H9 (cell line): ENCODE measurements at regions not wholly inside any gene's neighbourhood (a gene's known extent, or its start where the extent isn't known, plus 50 kb on each side); places are given as distances from the start of the nearest gene placed in this dataset.

Experiments
- DNase-seq: peaks from one replicate; pipeline ENCODE4 v3.0.0-alpha.2; 2017
- H2AFZ ChIP-seq: one replicate; pipeline ENCODE4 v1.6.1; 2013; ENCODE audit warnings: mild to moderate bottlenecking, low read length, control low read depth, moderate library complexity
- H2AK5ac ChIP-seq: 2 replicates; pipeline ENCODE4 v1.6.1; 2013; ENCODE audit warnings: low read length, control low read depth, mixed read lengths; ENCODE audit not compliant: insufficient read length
- H2BK120ac ChIP-seq: one replicate; pipeline ENCODE4 v1.6.1; 2013; ENCODE audit warnings: low read depth, mild to moderate bottlenecking, low read length, control low read depth, inconsistent platforms; ENCODE audit not compliant: poor library complexity, severe bottlenecking
- H2BK12ac ChIP-seq: 2 replicates; pipeline ENCODE4 v1.6.1; 2013; ENCODE audit warnings: low read length, control low read depth, mixed read lengths, low read depth; ENCODE audit not compliant: insufficient read length
- H2BK15ac ChIP-seq: 2 replicates; pipeline ENCODE4 v1.6.1; 2013; ENCODE audit warnings: low read depth, low read length, control low read depth
- H2BK20ac ChIP-seq: one replicate; pipeline ENCODE4 v1.6.1; 2013; ENCODE audit warnings: low read depth, mild to moderate bottlenecking, low read length, control low read depth, inconsistent platforms; ENCODE audit not compliant: poor library complexity, severe bottlenecking
- H2BK5ac ChIP-seq: 2 replicates; pipeline ENCODE4 v1.6.1; 2013; ENCODE audit warnings: low read length, control low read depth, mixed read lengths; ENCODE audit not compliant: insufficient read length
- H3K14ac ChIP-seq: 2 replicates; pipeline ENCODE4 v1.6.1; 2013; ENCODE audit warnings: low read length, control low read depth; ENCODE audit not compliant: insufficient read depth
- H3K18ac ChIP-seq: 2 replicates; pipeline ENCODE4 v1.6.1; 2013; ENCODE audit warnings: low read depth, mild to moderate bottlenecking, mixed read lengths, low read length, control low read depth; ENCODE audit not compliant: insufficient read length
- H3K23ac ChIP-seq: 2 replicates; pipeline ENCODE4 v1.6.1; 2013; ENCODE audit warnings: low read length, control low read depth, mixed read lengths, low read depth; ENCODE audit not compliant: insufficient read length
- H3K23me2 ChIP-seq: 2 replicates; pipeline ENCODE4 v1.6.1; 2013; ENCODE audit warnings: low read depth, mild to moderate bottlenecking, mixed read lengths, low read length, control low read depth; ENCODE audit not compliant: insufficient read length, poor library complexity, severe bottlenecking
- H3K27ac ChIP-seq: 2 replicates; pipeline ENCODE4 v1.5.1; 2013; ENCODE audit warnings: low read length, control low read depth, mixed read lengths, low read depth; ENCODE audit not compliant: insufficient read length
- H3K27me3 ChIP-seq: 2 replicates; pipeline ENCODE4 v1.6.1; 2013; ENCODE audit warnings: low read length, control low read depth, inconsistent platforms; ENCODE audit not compliant: insufficient read depth
- H3K4ac ChIP-seq: 2 replicates; pipeline ENCODE4 v1.6.1; 2013; ENCODE audit warnings: low read depth, mild to moderate bottlenecking, control low read depth, inconsistent platforms, low read length, moderate library complexity
- H3K4me1 ChIP-seq: 2 replicates; pipeline ENCODE4 v1.6.1; 2013; ENCODE audit warnings: low read length, control low read depth, inconsistent platforms; ENCODE audit not compliant: insufficient read depth
- H3K4me2 ChIP-seq: 2 replicates; pipeline ENCODE4 v1.6.1; 2013; ENCODE audit warnings: low read length, control low read depth, mixed read lengths; ENCODE audit not compliant: insufficient read length, insufficient read depth
- H3K56ac ChIP-seq: 2 replicates; pipeline ENCODE4 v1.6.1; 2013; ENCODE audit warnings: low read depth, mild to moderate bottlenecking, mixed read lengths, low read length, control low read depth; ENCODE audit not compliant: insufficient read length
- H3K79me1 ChIP-seq: 2 replicates; pipeline ENCODE4 v1.6.1; 2013; ENCODE audit warnings: low read depth, mild to moderate bottlenecking, moderate library complexity, low read length, control low read depth, inconsistent platforms; ENCODE audit not compliant: insufficient read depth, poor library complexity, severe bottlenecking
- H3K79me2 ChIP-seq: 2 replicates; pipeline ENCODE4 v1.6.1; 2013; ENCODE audit warnings: low read length, control low read depth, inconsistent platforms; ENCODE audit not compliant: insufficient read depth
- H3K9ac ChIP-seq: 2 replicates; pipeline ENCODE4 v1.6.1; 2013; ENCODE audit warnings: low read length, control low read depth, mixed read lengths; ENCODE audit not compliant: insufficient read length; ENCODE audit errors: extremely low read depth
- H3K9me3 ChIP-seq: one replicate; pipeline ENCODE4 v1.6.1; 2013; ENCODE audit warnings: low read depth, low read length, inconsistent platforms; ENCODE audit not compliant: control insufficient read depth
- H3T11ph ChIP-seq: one replicate; pipeline ENCODE4 v1.6.1; 2013; ENCODE audit warnings: mild to moderate bottlenecking, low read length, control low read depth, inconsistent platforms
- H4K20me1 ChIP-seq: one replicate; pipeline ENCODE4 v1.6.1; 2013; ENCODE audit not compliant: control insufficient read depth, insufficient read length, insufficient read depth
- H4K5ac ChIP-seq: 2 replicates; pipeline ENCODE4 v1.6.1; 2013; ENCODE audit warnings: low read depth, mild to moderate bottlenecking, mixed read lengths, low read length, control low read depth; ENCODE audit not compliant: insufficient read length
- H4K8ac ChIP-seq: replicated peaks from 2 replicates; pipeline ENCODE4 v1.6.1; 2013; ENCODE audit warnings: low read length, control low read depth, mixed read lengths, low read depth; ENCODE audit not compliant: insufficient read length
- H4K91ac ChIP-seq: 2 replicates; pipeline ENCODE4 v1.6.1; 2013; ENCODE audit warnings: low read depth, mild to moderate bottlenecking, moderate library complexity, mixed read lengths, low read length, control low read depth; ENCODE audit not compliant: insufficient read length
- H3K27ac Mint-ChIP-seq, 3 experiments: 2 replicates in 2 of 3; 3 replicates in 1 of 3; pipeline ENCODE4 v1.8.0; 2020 to 2021; ENCODE audit warnings: mixed read lengths in 3 of 3, mild to moderate bottlenecking in 1 of 3, moderate library complexity in 1 of 3
- H3K27me3 Mint-ChIP-seq: 2 replicates; pipeline ENCODE4 v1.8.0; 2021; ENCODE audit warnings: low read depth, mild to moderate bottlenecking, moderate library complexity, mixed read lengths
- H3K36me3 Mint-ChIP-seq, 3 experiments: 2 replicates in 2 of 3; 3 replicates in 1 of 3; pipeline ENCODE4 v1.8.0; 2020 to 2021; ENCODE audit warnings: low read depth in 3 of 3, mixed read lengths in 3 of 3; ENCODE audit not compliant: insufficient read depth in 1 of 3
- H3K4me1 Mint-ChIP-seq, 2 experiments: 2 replicates each; pipeline ENCODE4 v1.8.0; 2020; ENCODE audit warnings: mixed read lengths in 2 of 2
- H3K4me3 Mint-ChIP-seq, 2 experiments: 2 replicates in 1 of 2; 3 replicates in 1 of 2; pipeline ENCODE4 v1.8.0; 2020 to 2021; ENCODE audit warnings: mild to moderate bottlenecking in 2 of 2, mixed read lengths in 2 of 2, moderate library complexity in 1 of 2
- H3K9me3 Mint-ChIP-seq, 2 experiments: 2 replicates in 1 of 2; 3 replicates in 1 of 2; pipeline ENCODE4 v1.8.0; 2020; ENCODE audit warnings: mild to moderate bottlenecking in 2 of 2, mixed read lengths in 2 of 2, moderate library complexity in 1 of 2
- WGBS: extraction: QIAGEN DNeasy Blood & Tissue Kit; methylation state at CpG from one replicate; pipeline ENCODE4 v1.1.7; 2013; ENCODE audit warnings: missing lambda C conversion rate, low lambda C conversion rate, mixed read lengths; ENCODE audit not compliant: insufficient read length; ENCODE audit errors: extremely low coverage; 5-methylcytosine and 5-hydroxymethylcytosine counted together
- TF ChIP-seq, protein P1 (sequence below): fragments of 200-600 bp; sonication (generic); conservative IDR thresholded peaks from 3 replicates; pipeline ENCODE4 v1.8.0; 2021; ENCODE audit warnings: antibody characterized with exemption, mild to moderate bottlenecking

GRCh38 chr2:240306185-240306584, 129.3 kb upstream of the GPC1 start:
- Mint-ChIP-seq H3K27ac (no peak overlapping the region), H3K4me1 (peaks cover 6 to 7% of the 10 kb centered on the region in 2 experiments), H3K4me3 (no peak overlapping the region), H3K27me3 (no peaks in the 10 kb centered on the region; the same call in 1 of the 2 replicates), H3K9me3 (no peaks in the 10 kb centered on the region), H3K36me3 (no peaks in the 10 kb centered on the region; a peak in 1 of 7 replicates)
- H3K4ac ChIP-seq = no peak overlapping the region
- whole genome bisulfite sequencing = no CpG with 5 or more reads among the region's 9 CpGs
- H3K4me2 ChIP-seq = no peak overlapping the region
- H4K20me1 ChIP-seq = no peaks in the 10 kb centered on the region
- no peak overlapping the region for H3K14ac ChIP-seq
- no peak overlapping the region for H3K56ac ChIP-seq
- H2BK15ac ChIP-seq = no peak overlapping the region
- H2BK20ac ChIP-seq = no peak overlapping the region
- no peak overlapping the region for H2AK5ac ChIP-seq
- H3K79me1 ChIP-seq = no peaks in the 10 kb centered on the region
- no peaks in the 10 kb centered on the region for H3K23me2 ChIP-seq
- DNase-seq = no peak
- TF ChIP-seq, protein P1, sequence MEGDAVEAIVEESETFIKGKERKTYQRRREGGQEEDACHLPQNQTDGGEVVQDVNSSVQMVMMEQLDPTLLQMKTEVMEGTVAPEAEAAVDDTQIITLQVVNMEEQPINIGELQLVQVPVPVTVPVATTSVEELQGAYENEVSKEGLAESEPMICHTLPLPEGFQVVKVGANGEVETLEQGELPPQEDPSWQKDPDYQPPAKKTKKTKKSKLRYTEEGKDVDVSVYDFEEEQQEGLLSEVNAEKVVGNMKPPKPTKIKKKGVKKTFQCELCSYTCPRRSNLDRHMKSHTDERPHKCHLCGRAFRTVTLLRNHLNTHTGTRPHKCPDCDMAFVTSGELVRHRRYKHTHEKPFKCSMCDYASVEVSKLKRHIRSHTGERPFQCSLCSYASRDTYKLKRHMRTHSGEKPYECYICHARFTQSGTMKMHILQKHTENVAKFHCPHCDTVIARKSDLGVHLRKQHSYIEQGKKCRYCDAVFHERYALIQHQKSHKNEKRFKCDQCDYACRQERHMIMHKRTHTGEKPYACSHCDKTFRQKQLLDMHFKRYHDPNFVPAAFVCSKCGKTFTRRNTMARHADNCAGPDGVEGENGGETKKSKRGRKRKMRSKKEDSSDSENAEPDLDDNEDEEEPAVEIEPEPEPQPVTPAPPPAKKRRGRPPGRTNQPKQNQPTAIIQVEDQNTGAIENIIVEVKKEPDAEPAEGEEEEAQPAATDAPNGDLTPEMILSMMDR = no peak
- no peak overlapping the region for H2BK12ac ChIP-seq
- H2AFZ ChIP-seq = no peak overlapping the region
- H3K9me3 ChIP-seq = no peaks in the 10 kb centered on the region
- H4K8ac ChIP-seq = no peak overlapping the region
- no peaks in the 10 kb centered on the region for H3K4me1 ChIP-seq
- no peaks in the 10 kb centered on the region for H3K79me2 ChIP-seq
- no peaks in the 10 kb centered on the region for H3K27me3 ChIP-seq
- H3K18ac ChIP-seq = no peak overlapping the region
- no peak overlapping the region for H2BK120ac ChIP-seq
- no peak overlapping the region for H4K91ac ChIP-seq
- H2BK5ac ChIP-seq = no peak overlapping the region
- H4K5ac ChIP-seq = no peak overlapping the region
- no peak overlapping the region for H3K9ac ChIP-seq
- no peak overlapping the region for H3K23ac ChIP-seq
- H3K27ac ChIP-seq = no peak overlapping the region
- no peak overlapping the region for H3T11ph ChIP-seq
